ENCODE measurements at regions not wholly inside any gene's neighbourhood (a gene's known extent, or its start where the extent isn't known, plus 50 kb on each side); places are given as distances from the start of the nearest gene placed in this dataset.

GRCh38 chr13:74871369-74872070 lies 610.4 kb downstream of the TBC1D4 start:
- no peak for DNase-seq (ENCODE audit: low spot score)

- DNase-seq (ENCODE audit: low spot score) = no peak
Measured at GRCh38 chr13:74870865-74871264, 611.1 kb downstream of the TBC1D4 start.

- DNase-seq (ENCODE audit: low spot score) = no peak
Measured at GRCh38 chr13:74869846-74870245, 612.1 kb downstream of the TBC1D4 start.

- DNase-seq (ENCODE audit: low spot score) = no peak
Measured at GRCh38 chr13:74868049-74868448, 613.9 kb downstream of the TBC1D4 start.

GRCh38 chr13:74867460-74867859 lies 614.5 kb downstream of the TBC1D4 start:
- no peak for DNase-seq (ENCODE audit: low spot score)

GRCh38 chr13:74866101-74866500 lies 615.9 kb downstream of the TBC1D4 start:
- no peak for DNase-seq (ENCODE audit: low spot score)

GRCh38 chr13:74865656-74866055 lies 616.3 kb downstream of the TBC1D4 start:
- no peak for DNase-seq (ENCODE audit: low spot score)

GRCh38 chr13:74860789-74861188 lies 621.2 kb downstream of the TBC1D4 start:
- DNase-seq (ENCODE audit: low spot score) = no peak

- DNase-seq (ENCODE audit: low spot score) = no peak
Measured at GRCh38 chr13:74850893-74851292, 631.1 kb downstream of the TBC1D4 start.

GRCh38 chr13:74847966-74848365 lies 634.0 kb downstream of the TBC1D4 start:
- DNase-seq (ENCODE audit: low spot score) = no peak

- no peak for DNase-seq (ENCODE audit: low spot score)
Measured at GRCh38 chr13:74845806-74846205, 636.2 kb downstream of the TBC1D4 start.

- no peak for DNase-seq (ENCODE audit: low spot score)
Measured at GRCh38 chr13:74841651-74842050, 640.3 kb downstream of the TBC1D4 start.

- no peak for DNase-seq (ENCODE audit: low spot score)
Measured at GRCh38 chr13:74841123-74841522, 640.8 kb downstream of the TBC1D4 start.

- DNase-seq (ENCODE audit: low spot score) = no peak
Measured at GRCh38 chr13:74839656-74840055, 642.3 kb downstream of the TBC1D4 start.

- DNase-seq (ENCODE audit: low spot score) = no peak
Measured at GRCh38 chr13:74838096-74838495, 643.9 kb downstream of the TBC1D4 start.

- no peak for DNase-seq (ENCODE audit: low spot score)
Measured at GRCh38 chr13:74836628-74837027, 645.3 kb downstream of the TBC1D4 start.

- no peak for DNase-seq (ENCODE audit: low spot score)
Measured at GRCh38 chr13:74835579-74835978, 646.4 kb downstream of the TBC1D4 start.

GRCh38 chr13:74825938-74826246 lies 656.1 kb downstream of the TBC1D4 start:
- DNase-seq (ENCODE audit: low spot score) = no peak

GRCh38 chr13:74825152-74825937 lies 656.6 kb downstream of the TBC1D4 start:
- no peak for DNase-seq (ENCODE audit: low spot score)

GRCh38 chr13:74820809-74821208 lies 661.2 kb downstream of the TBC1D4 start:
- no peak for DNase-seq (ENCODE audit: low spot score)

GRCh38 chr13:74819549-74819948 lies 662.4 kb downstream of the TBC1D4 start:
- no peak for DNase-seq (ENCODE audit: low spot score)

GRCh38 chr13:74816737-74817136 lies 665.2 kb downstream of the TBC1D4 start:
- no peak for DNase-seq (ENCODE audit: low spot score)

GRCh38 chr13:74796157-74796556 lies 662.0 kb upstream of the KLF12 start:
- DNase-seq (ENCODE audit: low spot score) = no peak

GRCh38 chr13:74795526-74795925 lies 661.3 kb upstream of the KLF12 start:
- DNase-seq (ENCODE audit: low spot score) = no peak

Measured in CD4-positive, alpha-beta T cell treated with Interleukin-15 for 4 hours (primary cell).